ENCODE measurements at regions not wholly inside any gene's neighbourhood (a gene's known extent, or its start where the extent isn't known, plus 50 kb on each side); places are given as distances from the start of the nearest gene placed in this dataset.

DNA sequence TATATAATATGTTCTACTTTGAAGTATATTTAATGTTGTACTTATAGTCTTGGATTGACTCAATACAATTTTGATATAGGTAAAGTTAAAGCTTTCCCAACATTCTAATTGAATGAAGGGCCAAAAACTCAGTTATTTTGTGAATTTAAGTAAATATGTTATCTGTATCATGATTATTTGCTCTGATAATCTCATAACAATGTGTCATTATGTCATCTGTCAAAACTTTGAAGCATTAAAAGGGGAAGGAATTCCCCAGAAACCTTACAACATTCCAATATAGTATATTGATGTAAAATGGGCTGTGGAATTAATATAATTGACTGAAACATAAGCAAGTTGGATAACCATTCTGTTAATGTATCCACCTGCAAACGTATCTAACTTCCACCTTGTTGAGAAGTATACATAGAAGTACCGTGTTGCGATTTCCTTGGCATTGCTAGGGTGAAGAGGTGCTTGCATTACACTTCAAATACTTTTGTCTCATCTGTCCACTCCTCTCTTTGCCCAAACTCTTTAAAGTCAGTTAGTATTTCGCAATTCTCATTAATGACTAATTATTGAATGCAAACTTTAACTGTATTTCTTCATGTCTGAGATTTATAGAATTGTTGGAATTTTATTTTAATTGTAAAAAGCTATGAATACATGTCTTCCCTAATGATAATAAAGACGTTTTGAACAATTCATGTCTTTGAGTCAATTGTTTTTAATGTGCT, 1982.1 kb upstream of the ADGRL3 start:
- H3K9me3 ChIP-seq (ENCODE audit: insufficient read depth in 2 of 2, low read depth in 1 of 2, low read length in 1 of 2), result no peaks in the 10 kb centered on the region
- no peak overlapping the region for H4K8ac ChIP-seq (ENCODE audit: extremely low read depth, insufficient read depth, low read length)
- 92% methylated on average over 5 of the region's 5 CpGs; no CpG with 5 or more reads in 1 of the 2 experiments for WGBS, 2 experiments (ENCODE audit: extremely low coverage in 1 of 2, insufficient coverage in 1 of 2, insufficient read length in 1 of 2, insufficient replicate concordance in 2 of 2, low coverage in 1 of 2, low lambda C conversion rate in 2 of 2, missing lambda C conversion rate in 1 of 2)
- H3K23ac ChIP-seq (ENCODE audit: insufficient read length), result no peak overlapping the region
- H2BK12ac ChIP-seq (ENCODE audit: low read depth, low read length), result no peak overlapping the region
- no peak overlapping the region for H4K91ac ChIP-seq (replicated peaks; ENCODE audit: insufficient read length, low read length)
- TF ChIP-seq CHD2 (IDR thresholded peaks at IDR 0.05; ENCODE audit: low read length) (no peak), CEBPB (IDR thresholded peaks at IDR 0.05; ENCODE audit: low read depth, low read length) (no peak), NANOG (IDR thresholded peaks at IDR 0.05; ENCODE audit: insufficient read depth, low read depth, low read length, poor library complexity, severe bottlenecking) (no peak), POLR2AphosphoS5 (IDR thresholded peaks at IDR 0.05; ENCODE audit: low read depth, low read length) (no peak), BCL11A (IDR thresholded peaks at IDR 0.05; ENCODE audit: low read depth in 2 of 2, low read length in 2 of 2) (no peak), RNF2 (IDR thresholded peaks at IDR 0.05; ENCODE audit: borderline replicate concordance, low read depth, low read length, missing control alignments, poor library complexity, severe bottlenecking) (no peak), RBBP5 (IDR thresholded peaks at IDR 0.05; ENCODE audit: borderline replicate concordance, low read depth, low read length) (no peak), KDM1A (IDR thresholded peaks at IDR 0.05; ENCODE audit: borderline replicate concordance, low read length) (no peak), YY1 (IDR thresholded peaks at IDR 0.05; ENCODE audit: low read depth, low read length) (no peak), SP4 (IDR thresholded peaks at IDR 0.05; ENCODE audit: low read length) (no peak), NRF1 (IDR thresholded peaks at IDR 0.05; ENCODE audit: low read depth, low read length) (no peak), CBX5 (IDR thresholded peaks at IDR 0.05; ENCODE audit: low read depth, low read length) (no peak), SIN3A (conservative IDR thresholded peaks at IDR 0.05 in 1 of 2, IDR thresholded peaks at IDR 0.05 in 1 of 2; ENCODE audit: low read depth in 1 of 2, low read length in 2 of 2) (no peak)
- H3K27me3 ChIP-seq (replicated peaks in 1 of 4; ENCODE audit: control insufficient read depth in 3 of 4, extremely low read depth in 1 of 4, insufficient read depth in 3 of 4, low read length in 3 of 4), result no peaks in the 10 kb centered on the region
- no peak overlapping the region for H2BK120ac ChIP-seq (replicated peaks; ENCODE audit: low read depth, low read length)
- H3K4me1 ChIP-seq (replicated peaks in 1 of 4; ENCODE audit: control insufficient read depth in 3 of 4, insufficient read depth in 4 of 4, low read length in 3 of 4), result no peaks in the 10 kb centered on the region
- H3K79me1 ChIP-seq (ENCODE audit: low read depth, low read length), result no peaks in the 10 kb centered on the region
- FAIRE-seq, result no peak
- ChIA-PET CTCF (ENCODE audit: partially characterized antibody) (interaction anchor here (0.6 kb wide), 1 partner anchor 200 kb away, joined by 3 read pairs; no protein-coding TSS in a partner anchor), POLR2A (ENCODE audit: partially characterized antibody) (no interaction called here)
- no peak overlapping the region for H3K4me2 ChIP-seq (ENCODE audit: insufficient read depth in 1 of 2, low read depth in 2 of 2, low read length in 2 of 2)
- no peak overlapping the region for H2BK20ac ChIP-seq (ENCODE audit: low read length)
- DNase-seq (ENCODE audit: low read depth in 1 of 2, low spot score in 2 of 2), result no peak
- no peaks in the 10 kb centered on the region for H4K20me1 ChIP-seq (replicated peaks in 1 of 2; ENCODE audit: control insufficient read depth in 1 of 2, insufficient read depth in 2 of 2, low read length in 2 of 2)
- H2BK15ac ChIP-seq (ENCODE audit: low read length), result no peak overlapping the region
- H3K9ac ChIP-seq (replicated peaks in 1 of 4; ENCODE audit: extremely low read depth in 1 of 4, low read depth in 3 of 4, low read length in 3 of 4), result no peak overlapping the region
- no peaks in the 10 kb centered on the region for H3K79me2 ChIP-seq (ENCODE audit: control insufficient read depth in 1 of 2, insufficient read depth in 2 of 2, low read length in 2 of 2)
- no peaks in the 10 kb centered on the region for H3K36me3 ChIP-seq (ENCODE audit: control insufficient read depth in 2 of 4, insufficient read depth in 4 of 4, low read length in 3 of 4)
- H3K4me3 ChIP-seq (ENCODE audit: extremely low read depth in 1 of 4, insufficient read depth in 2 of 4, low read depth in 3 of 4, low read length in 4 of 4), result no peak overlapping the region
- no peak overlapping the region for H3K18ac ChIP-seq (ENCODE audit: extremely low read depth, low read length)
- no peak overlapping the region for H3K4ac ChIP-seq (replicated peaks; ENCODE audit: insufficient read length, low read depth, low read length)
- H3K56ac ChIP-seq (replicated peaks; ENCODE audit: insufficient read length, low read depth, low read length), result no peak overlapping the region
- H3K14ac ChIP-seq (ENCODE audit: insufficient read length), result no peak overlapping the region
- H3K27ac ChIP-seq (ENCODE audit: low read depth, low read length), result no peak overlapping the region
- no peak overlapping the region for H2BK5ac ChIP-seq (ENCODE audit: low read depth, low read length)
- no peaks in the 10 kb centered on the region for H3K23me2 ChIP-seq (ENCODE audit: low read depth, low read length)
- no peak overlapping the region for H2AFZ ChIP-seq (ENCODE audit: low read length)
- H2AK5ac ChIP-seq (ENCODE audit: low read depth, low read length), result no peak overlapping the region
- no peak overlapping the region for H4K5ac ChIP-seq (ENCODE audit: insufficient read length, low read depth, low read length)
